Kidney epithelial cell (primary cell): ENCODE measurements at regions not wholly inside any gene's neighbourhood (a gene's known extent, or its start where the extent isn't known, plus 50 kb on each side); places are given as distances from the start of the nearest gene placed in this dataset.

Experiments
- DNase-seq: peaks from one replicate; pipeline ENCODE4 v3.0.0-alpha.2; 2010; ENCODE audit warnings: low read depth
- H3K27me3 ChIP-seq: 2 replicates; pipeline ENCODE4 v1.6.0; 2011; ENCODE audit warnings: low read length; ENCODE audit not compliant: control insufficient read depth, insufficient read depth
- H3K36me3 ChIP-seq: 2 replicates; pipeline ENCODE4 v1.5.1; 2011; ENCODE audit warnings: low read length; ENCODE audit not compliant: control insufficient read depth, insufficient read depth
- H3K4me3 ChIP-seq: 2 replicates; pipeline ENCODE4 v1.5.1; 2011; ENCODE audit warnings: low read depth, mild to moderate bottlenecking, control low read depth, low read length
- TF ChIP-seq, protein P1 (sequence below): IDR thresholded peaks from 2 replicates; pipeline ENCODE4 v1.5.1; 2011; ENCODE audit warnings: mild to moderate bottlenecking, moderate library complexity, low read length, control low read depth, inconsistent platforms; ENCODE audit not compliant: insufficient read depth, poor library complexity, severe bottlenecking

DNA sequence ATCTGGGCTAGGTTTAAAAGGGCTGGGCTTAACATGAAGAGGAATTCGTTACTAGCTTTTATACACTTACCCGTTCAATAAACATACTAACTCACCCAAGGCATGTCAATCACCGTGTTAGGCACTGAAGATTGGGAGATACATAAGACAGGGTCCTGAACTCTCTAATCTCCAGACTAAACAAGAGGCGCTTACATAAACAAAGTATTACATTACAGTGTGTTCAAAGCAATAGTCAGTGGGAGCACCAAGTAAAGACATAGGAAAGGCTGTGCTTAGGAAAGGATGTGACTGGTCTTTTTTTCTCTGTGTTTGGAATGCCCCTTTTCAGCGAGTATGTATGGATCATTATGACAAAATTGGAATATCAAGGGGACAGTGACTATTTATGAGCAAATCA is 203.6 kb upstream of the ADRA1B start:
- TF ChIP-seq, protein P1, sequence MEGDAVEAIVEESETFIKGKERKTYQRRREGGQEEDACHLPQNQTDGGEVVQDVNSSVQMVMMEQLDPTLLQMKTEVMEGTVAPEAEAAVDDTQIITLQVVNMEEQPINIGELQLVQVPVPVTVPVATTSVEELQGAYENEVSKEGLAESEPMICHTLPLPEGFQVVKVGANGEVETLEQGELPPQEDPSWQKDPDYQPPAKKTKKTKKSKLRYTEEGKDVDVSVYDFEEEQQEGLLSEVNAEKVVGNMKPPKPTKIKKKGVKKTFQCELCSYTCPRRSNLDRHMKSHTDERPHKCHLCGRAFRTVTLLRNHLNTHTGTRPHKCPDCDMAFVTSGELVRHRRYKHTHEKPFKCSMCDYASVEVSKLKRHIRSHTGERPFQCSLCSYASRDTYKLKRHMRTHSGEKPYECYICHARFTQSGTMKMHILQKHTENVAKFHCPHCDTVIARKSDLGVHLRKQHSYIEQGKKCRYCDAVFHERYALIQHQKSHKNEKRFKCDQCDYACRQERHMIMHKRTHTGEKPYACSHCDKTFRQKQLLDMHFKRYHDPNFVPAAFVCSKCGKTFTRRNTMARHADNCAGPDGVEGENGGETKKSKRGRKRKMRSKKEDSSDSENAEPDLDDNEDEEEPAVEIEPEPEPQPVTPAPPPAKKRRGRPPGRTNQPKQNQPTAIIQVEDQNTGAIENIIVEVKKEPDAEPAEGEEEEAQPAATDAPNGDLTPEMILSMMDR: no peak
- DNase-seq: no peak
- Histone ChIP-seq H3K4me3 (no peak overlapping the region), H3K36me3 (no peaks in the 10 kb centered on the region), H3K27me3 (no peaks in the 10 kb centered on the region)

GRCh38 chr5:159713254-159713653 is 203.0 kb upstream of the ADRA1B start:
- TF ChIP-seq, protein P1: no peak
- no peak for DNase-seq
- Histone ChIP-seq H3K27me3 (no peaks in the 10 kb centered on the region), H3K4me3 (no peak overlapping the region), H3K36me3 (no peaks in the 10 kb centered on the region)

GRCh38 chr5:159713773-159714172 is 202.5 kb upstream of the ADRA1B start:
- H3K27me3 ChIP-seq: no peaks in the 10 kb centered on the region
- H3K4me3 ChIP-seq: no peak overlapping the region
- DNase-seq: no peak
- TF ChIP-seq, protein P1: no peak
- H3K36me3 ChIP-seq: no peaks in the 10 kb centered on the region

DNA sequence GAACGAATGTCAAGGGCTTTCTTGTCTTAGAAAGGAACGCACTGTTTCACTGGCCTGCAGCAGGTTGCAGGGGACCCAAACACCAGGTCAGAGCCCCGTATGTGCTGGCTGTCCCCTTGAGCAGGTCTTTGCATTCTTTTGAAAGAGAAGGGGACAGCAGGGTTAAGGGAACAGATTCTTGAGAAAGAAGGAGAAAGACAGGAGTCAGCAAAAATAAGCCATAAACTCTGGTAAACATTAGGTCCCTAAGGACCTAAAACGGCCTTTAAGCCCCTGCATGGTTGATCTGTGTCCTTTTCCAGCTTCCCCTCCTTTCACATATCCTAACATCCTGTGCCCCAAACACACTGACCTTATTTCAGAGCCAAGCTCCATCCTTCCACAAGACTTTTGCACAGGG is 190.8 kb upstream of the ADRA1B start:
- Histone ChIP-seq H3K27me3 (no peaks in the 10 kb centered on the region), H3K4me3 (no peak overlapping the region), H3K36me3 (no peaks in the 10 kb centered on the region)
- DNase-seq: no peak
- TF ChIP-seq, protein P1: no peak

DNA sequence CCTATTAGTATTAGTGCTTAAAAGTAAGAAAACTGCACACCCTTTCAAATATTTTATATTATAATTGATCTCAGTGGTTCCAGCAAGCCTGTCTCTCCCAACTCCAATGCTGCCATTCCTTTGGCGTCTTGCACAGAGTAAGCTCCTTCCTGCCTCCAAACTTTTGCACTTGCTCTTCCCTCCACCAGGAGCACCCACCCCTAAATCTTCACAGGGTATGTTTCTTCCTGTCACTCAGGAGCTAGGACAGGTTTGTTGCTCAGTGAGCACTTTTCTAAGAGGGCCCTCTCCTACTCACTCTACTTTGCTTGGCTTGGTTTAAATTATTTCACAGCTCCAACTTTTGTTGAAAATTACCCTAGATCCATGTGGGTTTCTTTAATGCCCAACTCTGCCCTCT is 189.1 kb upstream of the ADRA1B start:
- Histone ChIP-seq H3K27me3 (no peaks in the 10 kb centered on the region), H3K36me3 (no peaks in the 10 kb centered on the region)

GRCh38 chr5:159730285-159730684 is 186.0 kb upstream of the ADRA1B start:
- H3K27me3 ChIP-seq: no peaks in the 10 kb centered on the region
- H3K4me3 ChIP-seq: no peak overlapping the region
- no peaks in the 10 kb centered on the region for H3K36me3 ChIP-seq
- TF ChIP-seq, protein P1: no peak
- DNase-seq: no peak

More for the DNA sequence above, 189.1 kb upstream of the ADRA1B start:
- TF ChIP-seq, protein P1: no peak
- no peak overlapping the region for H3K4me3 ChIP-seq
- no peak for DNase-seq
